EH (cell line): ENCODE measurements at regions not wholly inside any gene's neighbourhood (a gene's known extent, or its start where the extent isn't known, plus 50 kb on each side); places are given as distances from the start of the nearest gene placed in this dataset.

ENCODE experiments used
- DNase-seq: peaks from one replicate; pipeline ENCODE4 v3.0.0-alpha.2; 2015; ENCODE audit warnings: low read depth

- no peak for DNase-seq
These were observed 62.3 kb upstream of the PARVA start for GRCh38 chr11:12315024-12315423.

GRCh38 chr11:12316432-12316831 is 60.9 kb upstream of the PARVA start:
- no peak for DNase-seq

- peak; percentile 90 for DNase-seq
These were observed 58.5 kb upstream of the PARVA start for GRCh38 chr11:12318791-12319438.

- no peak for DNase-seq
These were observed 57.9 kb upstream of the PARVA start for GRCh38 chr11:12319461-12319951.

GRCh38 chr11:12319988-12320387 is 57.4 kb upstream of the PARVA start:
- DNase-seq = no peak

- no peak for DNase-seq
These were observed 56.0 kb upstream of the PARVA start for GRCh38 chr11:12321217-12321937.

GRCh38 chr11:12324585-12324984 is 52.8 kb upstream of the PARVA start:
- no peak for DNase-seq
